H1 (cell line): ENCODE measurements at regions not wholly inside any gene's neighbourhood (a gene's known extent, or its start where the extent isn't known, plus 50 kb on each side); places are given as distances from the start of the nearest gene placed in this dataset.

Source experiments
- CTCF ChIA-PET: fragments of 300-600 bp; sonication (Branson Sonifier 250); formaldehyde crosslinking; loops from one replicate; lab custom pipeline; 2021; ENCODE audit not compliant: partially characterized antibody; lab: Charles Lee
- POLR2A ChIA-PET: fragments of 300-600 bp; sonication (Branson Sonifier 250); formaldehyde crosslinking; loops from one replicate; lab custom pipeline; 2021; ENCODE audit warnings: inconsistent platforms; ENCODE audit not compliant: partially characterized antibody; lab: Charles Lee
- DNase-seq, 2 experiments: peaks; one replicate each; pipeline versions ENCODE4 v3.0.0 to v3.0.0-alpha.2; 2010 to 2022; ENCODE audit warnings: low spot score in 2 of 2, low read depth in 1 of 2, mixed read lengths in 1 of 2
- FAIRE-seq: peaks from 2 replicates; lab custom pipeline; 2011; peaks lifted over from hg19 to GRCh38; lab: Jason Lieb, UNC
- H2AFZ ChIP-seq: 2 replicates; pipeline ENCODE4 v1.8.1; 2012; ENCODE audit warnings: low read length, inconsistent platforms
- H2AK5ac ChIP-seq: 2 replicates; pipeline ENCODE4 v1.6.1; 2013; ENCODE audit warnings: low read depth, low read length
- H2BK120ac ChIP-seq: replicated peaks from 2 replicates; pipeline ENCODE3; 2013; ENCODE audit warnings: low read depth, low read length, inconsistent platforms
- H2BK12ac ChIP-seq: 2 replicates; pipeline ENCODE4 v1.6.1; 2013; ENCODE audit warnings: low read depth, low read length
- H2BK15ac ChIP-seq: 2 replicates; pipeline ENCODE4 v1.6.1; 2013; ENCODE audit warnings: low read length
- H2BK20ac ChIP-seq: 2 replicates; pipeline ENCODE4 v1.6.1; 2013; ENCODE audit warnings: low read length
- H2BK5ac ChIP-seq: 2 replicates; pipeline ENCODE4 v1.6.1; 2013; ENCODE audit warnings: low read depth, low read length
- H3K14ac ChIP-seq: 2 replicates; pipeline ENCODE4 v1.6.1; 2013; ENCODE audit warnings: inconsistent platforms; ENCODE audit not compliant: insufficient read length
- H3K18ac ChIP-seq: 2 replicates; pipeline ENCODE4 v1.6.1; 2013; ENCODE audit warnings: low read length; ENCODE audit errors: extremely low read depth
- H3K23ac ChIP-seq: 2 replicates; pipeline ENCODE4 v1.6.1; 2013; ENCODE audit warnings: inconsistent platforms; ENCODE audit not compliant: insufficient read length
- H3K23me2 ChIP-seq: 2 replicates; pipeline ENCODE4 v1.6.1; 2013; ENCODE audit warnings: low read depth, low read length
- H3K27ac ChIP-seq: 2 replicates; pipeline ENCODE4 v1.6.1; 2011; ENCODE audit warnings: low read depth, low read length, inconsistent platforms
- H3K27me3 ChIP-seq, 4 experiments: replicated peaks in 1 of 4; 1 replicate in 1 of 4; 2 replicates in 3 of 4; pipeline versions ENCODE4 v1.6.1 to v1.8.1; 2011 to 2013; ENCODE audit warnings: low read length in 3 of 4, mild to moderate bottlenecking in 3 of 4, inconsistent platforms in 2 of 4, mixed read lengths in 2 of 4, moderate library complexity in 1 of 4; ENCODE audit not compliant: control insufficient read depth in 3 of 4, insufficient read depth in 3 of 4; ENCODE audit errors: extremely low read depth in 1 of 4
- H3K36me3 ChIP-seq, 4 experiments: 2 replicates each; pipeline versions ENCODE4 v1.6.1 to v1.8.1; 2011 to 2013; ENCODE audit warnings: mild to moderate bottlenecking in 4 of 4, low read length in 3 of 4, moderate library complexity in 2 of 4, control low read depth in 1 of 4, inconsistent platforms in 1 of 4; ENCODE audit not compliant: insufficient read depth in 4 of 4, control insufficient read depth in 2 of 4
- H3K4ac ChIP-seq: replicated peaks from 2 replicates; pipeline ENCODE3; 2013; ENCODE audit warnings: low read length, low read depth, mixed read lengths, inconsistent platforms; ENCODE audit not compliant: insufficient read length
- H3K4me1 ChIP-seq, 4 experiments: replicated peaks in 1 of 4; 1 replicate in 1 of 4; 2 replicates in 3 of 4; pipeline versions ENCODE4 v1.6.1 to v1.8.1; 2011 to 2013; ENCODE audit warnings: low read length in 3 of 4, inconsistent platforms in 2 of 4, mixed read lengths in 1 of 4; ENCODE audit not compliant: insufficient read depth in 4 of 4, control insufficient read depth in 3 of 4
- H3K4me2 ChIP-seq, 2 experiments: 2 replicates each; pipeline versions ENCODE4 v1.6.1 to v1.8.1; 2011 to 2013; ENCODE audit warnings: low read depth in 2 of 2, low read length in 2 of 2, control low read depth in 1 of 2, inconsistent platforms in 1 of 2, mild to moderate bottlenecking in 1 of 2; ENCODE audit not compliant: insufficient read depth in 1 of 2
- H3K4me3 ChIP-seq, 4 experiments: fragments of 200-600, 300-600 bp in 1 of 4; sonication (generic), shearing (Covaris generic), sonication (Bioruptor Twin) in 1 of 4; 2 replicates each; pipeline versions ENCODE4 v1.5.1 to v1.8.1; 2011 to 2016; ENCODE audit warnings: low read length in 4 of 4, low read depth in 3 of 4, control low read depth in 2 of 4, inconsistent platforms in 2 of 4, mild to moderate bottlenecking in 2 of 4, mixed read lengths in 1 of 4, moderate library complexity in 1 of 4; ENCODE audit not compliant: insufficient read depth in 2 of 4; ENCODE audit errors: extremely low read depth in 1 of 4
- H3K56ac ChIP-seq: replicated peaks from 2 replicates; pipeline ENCODE3; 2013; ENCODE audit warnings: low read depth, mild to moderate bottlenecking, mixed read lengths, low read length, inconsistent platforms; ENCODE audit not compliant: insufficient read length
- H3K79me1 ChIP-seq: 2 replicates; pipeline ENCODE4 v1.6.1; 2013; ENCODE audit warnings: low read depth, low read length, control low read depth
- H3K79me2 ChIP-seq, 2 experiments: 2 replicates each; pipeline versions ENCODE4 v1.6.1 to v1.8.1; 2012 to 2013; ENCODE audit warnings: low read length in 2 of 2, mild to moderate bottlenecking in 2 of 2, inconsistent platforms in 1 of 2; ENCODE audit not compliant: insufficient read depth in 2 of 2, control insufficient read depth in 1 of 2
- H3K9ac ChIP-seq, 4 experiments: replicated peaks in 1 of 4; 1 replicate in 1 of 4; 2 replicates in 3 of 4; pipeline versions ENCODE4 v1.6.1 to v1.8.1; 2011 to 2013; ENCODE audit warnings: low read depth in 3 of 4, low read length in 3 of 4, control low read depth in 2 of 4, mild to moderate bottlenecking in 2 of 4, moderate library complexity in 2 of 4, inconsistent platforms in 1 of 4; ENCODE audit errors: extremely low read depth in 1 of 4
- H3K9me3 ChIP-seq, 2 experiments: 2 replicates each; pipeline versions ENCODE4 v1.6.1 to v1.8.1; 2012 to 2013; ENCODE audit warnings: mild to moderate bottlenecking in 2 of 2, moderate library complexity in 2 of 2, control low read depth in 1 of 2, inconsistent platforms in 1 of 2, low read depth in 1 of 2, low read length in 1 of 2, mixed read lengths in 1 of 2; ENCODE audit not compliant: insufficient read depth in 2 of 2
- H4K20me1 ChIP-seq, 2 experiments: replicated peaks in 1 of 2; 2 replicates each; pipeline versions ENCODE3 to v1.8.1; 2011 to 2013; ENCODE audit warnings: inconsistent platforms in 2 of 2, low read length in 2 of 2, mild to moderate bottlenecking in 1 of 2; ENCODE audit not compliant: insufficient read depth in 2 of 2, control insufficient read depth in 1 of 2
- H4K5ac ChIP-seq: 2 replicates; pipeline ENCODE4 v1.6.1; 2013; ENCODE audit warnings: low read length, low read depth, mixed read lengths, inconsistent platforms; ENCODE audit not compliant: insufficient read length
- H4K8ac ChIP-seq: 2 replicates; pipeline ENCODE4 v1.8.0; 2013; ENCODE audit warnings: mild to moderate bottlenecking, moderate library complexity, low read length, inconsistent platforms; ENCODE audit not compliant: insufficient read depth; ENCODE audit errors: extremely low read depth
- H4K91ac ChIP-seq: replicated peaks from 2 replicates; pipeline ENCODE3; 2013; ENCODE audit warnings: low read length, mixed read lengths, inconsistent platforms; ENCODE audit not compliant: insufficient read length
- BACH1 ChIP-seq: IDR thresholded peaks from 2 replicates; pipeline ENCODE4 v1.6.1; 2012; ENCODE audit warnings: low read length, improper control_type of control experiment
- CBX5 ChIP-seq: fragments of 300-800, 300-1000 bp; sonication (generic); IDR thresholded peaks from 2 replicates; pipeline ENCODE4 v1.7.1; 2016; ENCODE audit warnings: antibody characterized with exemption, low read length, low read depth
- FOSL1 ChIP-seq: IDR thresholded peaks from 2 replicates; pipeline ENCODE4 v1.6.1; 2011; ENCODE audit warnings: mild to moderate bottlenecking, low read depth, low read length, moderate library complexity; ENCODE audit not compliant: insufficient read depth
- NRF1 ChIP-seq: IDR thresholded peaks from 2 replicates; pipeline ENCODE4 v1.6.1; 2011; ENCODE audit warnings: mild to moderate bottlenecking, low read depth, low read length, improper control_type of control experiment
- WGBS, 2 experiments: shearing (Covaris generic) in 1 of 2; methylation state at CpG; one replicate each; pipeline versions ENCODE4 v1.1.6 to v1.1.7; 2013 to 2015; ENCODE audit warnings: low lambda C conversion rate in 2 of 2, mixed read lengths in 2 of 2, inconsistent platforms in 1 of 2, low coverage in 1 of 2, missing lambda C conversion rate in 1 of 2; ENCODE audit not compliant: insufficient replicate concordance in 2 of 2, insufficient coverage in 1 of 2, insufficient read length in 1 of 2; ENCODE audit errors: extremely low coverage in 1 of 2, missing lambda C conversion rate in 1 of 2; 5-methylcytosine and 5-hydroxymethylcytosine counted together
- TF ChIP-seq, protein P1 (sequence below): IDR thresholded peaks from 2 replicates; pipeline ENCODE4 v1.6.1; 2012; ENCODE audit warnings: inconsistent platforms

DNA sequence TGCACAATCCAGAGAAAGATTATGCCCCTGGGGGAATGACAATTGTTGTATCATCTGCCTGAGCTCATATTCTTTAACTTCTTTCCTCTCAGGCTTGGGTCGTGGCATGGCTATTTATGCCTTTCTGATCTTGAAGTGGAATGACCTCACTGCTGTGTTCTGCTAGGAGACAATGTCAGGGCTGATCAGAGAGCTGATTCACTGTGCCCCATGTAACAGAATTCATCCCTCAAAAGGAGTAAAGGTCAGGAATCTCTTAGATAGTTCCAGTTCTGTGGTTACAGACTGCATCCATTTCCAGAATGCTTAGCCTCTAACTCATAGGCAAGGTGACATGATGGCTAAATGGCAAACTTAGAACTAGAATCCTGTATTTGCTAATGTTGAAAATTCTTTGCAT, 511.7 kb upstream of the CNTNAP5 start:
- Histone ChIP-seq H4K91ac (no peak overlapping the region), H3K56ac (no peak overlapping the region), H3K27me3 (no peaks in the 10 kb centered on the region), H2BK5ac (no peak overlapping the region), H2BK15ac (no peak overlapping the region), H4K20me1 (no peaks in the 10 kb centered on the region), H3K4me1 (peaks cover 0 to 7% (median 3%) of the 10 kb centered on the region in 4 experiments; a peak in 2 of 7 replicates), H3K79me1 (no peaks in the 10 kb centered on the region), H3K9me3 (no peaks in the 10 kb centered on the region), H2BK120ac (no peak overlapping the region), H3K4me2 (no peak overlapping the region), H3K4ac (no peak overlapping the region), H3K36me3 (no peaks in the 10 kb centered on the region), H2BK20ac (no peak overlapping the region), H3K23ac (no peak overlapping the region), H3K9ac (no peak overlapping the region), H3K79me2 (no peaks in the 10 kb centered on the region), H3K14ac (no peak overlapping the region), H3K4me3 (no peak overlapping the region), H2AFZ (no peak overlapping the region), H3K27ac (no peak overlapping the region), H4K8ac (no peak overlapping the region), H4K5ac (no peak overlapping the region), H3K23me2 (no peaks in the 10 kb centered on the region), H3K18ac (no peak overlapping the region), H2AK5ac (no peak overlapping the region), H2BK12ac (no peak overlapping the region)
- FAIRE-seq: no peak
- POLR2A ChIA-PET: no interaction called here
- DNase-seq: no peak
- CTCF ChIA-PET: no interaction called here
- WGBS, 2 experiments: 87% methylated on average over 1 of the region's 1 CpG; no CpG with 5 or more reads in 1 of the 2 experiments
- no peak for TF ChIP-seq FOSL1
- no peak for TF ChIP-seq BACH1
- TF ChIP-seq, protein P1, sequence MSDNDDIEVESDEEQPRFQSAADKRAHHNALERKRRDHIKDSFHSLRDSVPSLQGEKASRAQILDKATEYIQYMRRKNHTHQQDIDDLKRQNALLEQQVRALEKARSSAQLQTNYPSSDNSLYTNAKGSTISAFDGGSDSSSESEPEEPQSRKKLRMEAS: no peak
- TF ChIP-seq CBX5: no peak
- TF ChIP-seq NRF1: no peak
